A549 (cell line): ENCODE measurements at regions not wholly inside any gene's neighbourhood (a gene's known extent, or its start where the extent isn't known, plus 50 kb on each side); places are given as distances from the start of the nearest gene placed in this dataset.

Experiments
- BHLHE40 ChIP-seq: IDR thresholded peaks from 2 replicates; pipeline ENCODE4 v1.6.1; 2012; ENCODE audit warnings: low read depth, low read length, inconsistent platforms
- EP300 ChIP-seq, 2 experiments: fragments of >200 bp; sonication (Bioruptor Twin); formaldehyde crosslinking; IDR thresholded peaks; 2 replicates in 1 of 2; 3 replicates in 1 of 2; pipeline ENCODE4 v1.6.1; 2016 to 2017
- FOSB ChIP-seq: fragments of 250-450 bp; sonication (Bioruptor Pico); IDR thresholded peaks from 2 replicates; pipeline ENCODE4 v1.5.0; 2020; ENCODE audit warnings: mild to moderate bottlenecking, moderate library complexity
- HOXB13 ChIP-seq: fragments of 250-450 bp; sonication (Bioruptor Pico); IDR thresholded peaks from 2 replicates; pipeline ENCODE4 v1.5.0; 2020; ENCODE audit warnings: low read depth, mild to moderate bottlenecking, moderate library complexity
- JUN ChIP-seq, 2 experiments: fragments of >200 bp; sonication (Bioruptor Twin); formaldehyde crosslinking; IDR thresholded peaks; 2 replicates in 1 of 2; 3 replicates in 1 of 2; pipeline ENCODE4 v1.6.1; 2016 to 2017
- MAFK ChIP-seq: fragments of 450-650 bp; IDR thresholded peaks from 2 replicates; pipeline ENCODE4 v1.6.1; 2014; ENCODE audit not compliant: partially characterized antibody
- POLR2A ChIP-seq: IDR thresholded peaks from 2 replicates; pipeline ENCODE4 v1.6.1; 2012; ENCODE audit warnings: mild to moderate bottlenecking, low read length
- RAD21 ChIP-seq, 2 experiments: fragments of >200 bp in 1 of 2; sonication (Bioruptor Twin) in 1 of 2; formaldehyde crosslinking in 1 of 2; IDR thresholded peaks in 1 of 2; conservative IDR thresholded peaks in 1 of 2; 2 replicates in 1 of 2; 3 replicates in 1 of 2; pipeline ENCODE4 v1.6.1; 2012 to 2018; ENCODE audit warnings: inconsistent platforms in 1 of 2
- SMC3 ChIP-seq: fragments of >200 bp; sonication (Bioruptor Twin); formaldehyde crosslinking; IDR thresholded peaks from 3 replicates; pipeline ENCODE4 v1.6.1; 2018; ENCODE audit warnings: inconsistent platforms
- ZSCAN20 ChIP-seq: fragments of 250-450 bp; sonication (Bioruptor Pico); IDR thresholded peaks from 2 replicates; pipeline ENCODE4 v1.8.0; 2022; ENCODE audit warnings: mild to moderate bottlenecking, moderate library complexity
- TF ChIP-seq, protein P1 (sequence below): fragments of >200 bp; sonication (Bioruptor Twin); formaldehyde crosslinking; IDR thresholded peaks from 3 replicates; pipeline ENCODE4 v1.5.1; 2016
- TF ChIP-seq, protein P2 (sequence below): fragments of 200-600 bp; sonication (generic); IDR thresholded peaks from 2 replicates; pipeline ENCODE4 v1.6.1; 2016; ENCODE audit warnings: antibody characterized with exemption, mild to moderate bottlenecking, moderate library complexity

DNA sequence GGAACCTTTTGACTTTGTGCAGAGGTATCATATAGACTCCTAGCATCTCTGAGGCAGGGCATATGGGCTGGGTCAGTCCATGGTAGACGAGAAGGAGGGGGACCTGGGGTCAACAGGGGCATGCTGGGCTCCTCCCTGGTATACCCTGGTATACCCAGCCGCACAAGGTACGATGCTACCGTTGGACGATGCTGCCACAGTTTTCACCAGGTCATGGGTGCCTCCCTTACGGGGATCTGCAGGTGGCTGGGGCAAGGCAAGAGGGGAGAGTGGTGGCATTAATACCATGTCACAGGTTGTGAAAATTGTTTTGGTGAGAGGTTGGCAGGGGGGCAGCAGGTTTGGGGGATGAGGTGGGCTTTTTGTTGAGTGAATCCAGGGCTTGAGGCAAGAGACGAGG lies 149.8 kb downstream of the TSN start:
- TF ChIP-seq, protein P1, sequence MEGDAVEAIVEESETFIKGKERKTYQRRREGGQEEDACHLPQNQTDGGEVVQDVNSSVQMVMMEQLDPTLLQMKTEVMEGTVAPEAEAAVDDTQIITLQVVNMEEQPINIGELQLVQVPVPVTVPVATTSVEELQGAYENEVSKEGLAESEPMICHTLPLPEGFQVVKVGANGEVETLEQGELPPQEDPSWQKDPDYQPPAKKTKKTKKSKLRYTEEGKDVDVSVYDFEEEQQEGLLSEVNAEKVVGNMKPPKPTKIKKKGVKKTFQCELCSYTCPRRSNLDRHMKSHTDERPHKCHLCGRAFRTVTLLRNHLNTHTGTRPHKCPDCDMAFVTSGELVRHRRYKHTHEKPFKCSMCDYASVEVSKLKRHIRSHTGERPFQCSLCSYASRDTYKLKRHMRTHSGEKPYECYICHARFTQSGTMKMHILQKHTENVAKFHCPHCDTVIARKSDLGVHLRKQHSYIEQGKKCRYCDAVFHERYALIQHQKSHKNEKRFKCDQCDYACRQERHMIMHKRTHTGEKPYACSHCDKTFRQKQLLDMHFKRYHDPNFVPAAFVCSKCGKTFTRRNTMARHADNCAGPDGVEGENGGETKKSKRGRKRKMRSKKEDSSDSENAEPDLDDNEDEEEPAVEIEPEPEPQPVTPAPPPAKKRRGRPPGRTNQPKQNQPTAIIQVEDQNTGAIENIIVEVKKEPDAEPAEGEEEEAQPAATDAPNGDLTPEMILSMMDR = no peak
- TF ChIP-seq POLR2A (no peak), HOXB13 (CRISPR knock-in tag) (no peak), SMC3 (no peak), RAD21 (conservative IDR thresholded peaks at IDR 0.05 in 1 of 2, IDR thresholded peaks at IDR 0.05 in 1 of 2) (no peak), FOSB (CRISPR knock-in tag) (no peak), EP300 (IDR thresholded peaks at IDR 0.05) (no peak), BHLHE40 (no peak), ZSCAN20 (CRISPR knock-in tag) (no peak), JUN (IDR thresholded peaks at IDR 0.05) (no peak), MAFK (no peak)
- TF ChIP-seq, protein P2, sequence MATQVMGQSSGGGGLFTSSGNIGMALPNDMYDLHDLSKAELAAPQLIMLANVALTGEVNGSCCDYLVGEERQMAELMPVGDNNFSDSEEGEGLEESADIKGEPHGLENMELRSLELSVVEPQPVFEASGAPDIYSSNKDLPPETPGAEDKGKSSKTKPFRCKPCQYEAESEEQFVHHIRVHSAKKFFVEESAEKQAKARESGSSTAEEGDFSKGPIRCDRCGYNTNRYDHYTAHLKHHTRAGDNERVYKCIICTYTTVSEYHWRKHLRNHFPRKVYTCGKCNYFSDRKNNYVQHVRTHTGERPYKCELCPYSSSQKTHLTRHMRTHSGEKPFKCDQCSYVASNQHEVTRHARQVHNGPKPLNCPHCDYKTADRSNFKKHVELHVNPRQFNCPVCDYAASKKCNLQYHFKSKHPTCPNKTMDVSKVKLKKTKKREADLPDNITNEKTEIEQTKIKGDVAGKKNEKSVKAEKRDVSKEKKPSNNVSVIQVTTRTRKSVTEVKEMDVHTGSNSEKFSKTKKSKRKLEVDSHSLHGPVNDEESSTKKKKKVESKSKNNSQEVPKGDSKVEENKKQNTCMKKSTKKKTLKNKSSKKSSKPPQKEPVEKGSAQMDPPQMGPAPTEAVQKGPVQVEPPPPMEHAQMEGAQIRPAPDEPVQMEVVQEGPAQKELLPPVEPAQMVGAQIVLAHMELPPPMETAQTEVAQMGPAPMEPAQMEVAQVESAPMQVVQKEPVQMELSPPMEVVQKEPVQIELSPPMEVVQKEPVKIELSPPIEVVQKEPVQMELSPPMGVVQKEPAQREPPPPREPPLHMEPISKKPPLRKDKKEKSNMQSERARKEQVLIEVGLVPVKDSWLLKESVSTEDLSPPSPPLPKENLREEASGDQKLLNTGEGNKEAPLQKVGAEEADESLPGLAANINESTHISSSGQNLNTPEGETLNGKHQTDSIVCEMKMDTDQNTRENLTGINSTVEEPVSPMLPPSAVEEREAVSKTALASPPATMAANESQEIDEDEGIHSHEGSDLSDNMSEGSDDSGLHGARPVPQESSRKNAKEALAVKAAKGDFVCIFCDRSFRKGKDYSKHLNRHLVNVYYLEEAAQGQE = no peak
